Mesenchymal stem cell (in vitro differentiated cells and primary cell): ENCODE measurements at regions not wholly inside any gene's neighbourhood (a gene's known extent, or its start where the extent isn't known, plus 50 kb on each side); places are given as distances from the start of the nearest gene placed in this dataset.

Source experiments
- DNase-seq: peaks from one replicate; pipeline ENCODE4 v3.0.0-alpha.2; 2013
- H2AFZ ChIP-seq: one replicate; pipeline ENCODE4 v1.6.1; 2013; ENCODE audit warnings: low read depth, mild to moderate bottlenecking, control low read depth, inconsistent platforms, low read length, moderate library complexity
- H2AK5ac ChIP-seq: 2 replicates; pipeline ENCODE4 v1.6.1; 2013; ENCODE audit warnings: low read length, moderate library complexity, mild to moderate bottlenecking, inconsistent platforms; ENCODE audit not compliant: severe bottlenecking
- H2BK120ac ChIP-seq: one replicate; pipeline ENCODE4 v1.6.1; 2013; ENCODE audit warnings: low read depth, mild to moderate bottlenecking, inconsistent platforms, low read length, moderate library complexity
- H2BK12ac ChIP-seq, 2 experiments: one replicate each; pipeline ENCODE4 v1.6.1; 2013; ENCODE audit warnings: inconsistent platforms in 2 of 2, low read length in 2 of 2, mild to moderate bottlenecking in 2 of 2, moderate library complexity in 2 of 2, control low read depth in 1 of 2
- H2BK15ac ChIP-seq: one replicate; pipeline ENCODE4 v1.6.1; 2013; ENCODE audit warnings: mild to moderate bottlenecking, low read depth, inconsistent platforms; ENCODE audit not compliant: poor library complexity, severe bottlenecking
- H2BK5ac ChIP-seq: 2 replicates; pipeline ENCODE4 v1.6.1; 2013; ENCODE audit warnings: low read depth, mild to moderate bottlenecking, low read length, control low read depth, inconsistent platforms; ENCODE audit not compliant: poor library complexity, severe bottlenecking
- H3K14ac ChIP-seq, 2 experiments: one replicate each; pipeline ENCODE4 v1.6.1; 2013; ENCODE audit warnings: inconsistent platforms in 2 of 2, low read length in 2 of 2, control low read depth in 1 of 2, mild to moderate bottlenecking in 1 of 2, moderate library complexity in 1 of 2
- H3K18ac ChIP-seq, 2 experiments: one replicate each; pipeline ENCODE4 v1.6.1; 2013; ENCODE audit warnings: inconsistent platforms in 2 of 2, low read length in 2 of 2, control low read depth in 1 of 2, low read depth in 1 of 2, mild to moderate bottlenecking in 1 of 2
- H3K23ac ChIP-seq, 2 experiments: one replicate each; pipeline ENCODE4 v1.6.1; 2013; ENCODE audit warnings: inconsistent platforms in 2 of 2, low read length in 2 of 2, mild to moderate bottlenecking in 2 of 2, moderate library complexity in 2 of 2, control low read depth in 1 of 2
- H3K27ac ChIP-seq: 2 replicates; pipeline ENCODE4 v1.5.1; 2013; ENCODE audit warnings: mild to moderate bottlenecking, moderate library complexity, low read length, control low read depth, inconsistent platforms; ENCODE audit not compliant: poor library complexity, severe bottlenecking
- H3K27me3 ChIP-seq, 2 experiments: 2 replicates each; pipeline versions ENCODE4 v1.6.1 to v1.7.0; 2013; ENCODE audit warnings: low read length in 2 of 2, mild to moderate bottlenecking in 2 of 2, moderate library complexity in 2 of 2, control low read depth in 1 of 2, inconsistent platforms in 1 of 2; ENCODE audit not compliant: control insufficient read depth in 1 of 2, insufficient read depth in 1 of 2
- H3K36me3 ChIP-seq, 2 experiments: 2 replicates each; pipeline versions ENCODE4 v1.6.1 to v1.7.0; 2013; ENCODE audit warnings: low read length in 2 of 2, control low read depth in 1 of 2, inconsistent platforms in 1 of 2, low read depth in 1 of 2, mild to moderate bottlenecking in 1 of 2; ENCODE audit not compliant: insufficient read depth in 2 of 2, control insufficient read depth in 1 of 2
- H3K4ac ChIP-seq, 2 experiments: one replicate each; pipeline ENCODE4 v1.6.1; 2013; ENCODE audit warnings: inconsistent platforms in 2 of 2, low read length in 2 of 2, mild to moderate bottlenecking in 2 of 2, moderate library complexity in 2 of 2, control low read depth in 1 of 2, low read depth in 1 of 2
- H3K4me1 ChIP-seq: 2 replicates; pipeline ENCODE4 v1.6.1; 2013; ENCODE audit warnings: low read depth, low read length, control low read depth; ENCODE audit not compliant: control insufficient read depth, insufficient read depth
- H3K4me2 ChIP-seq: 2 replicates; pipeline ENCODE4 v1.6.1; 2013; ENCODE audit warnings: low read length, mild to moderate bottlenecking, inconsistent platforms; ENCODE audit not compliant: poor library complexity, severe bottlenecking
- H3K4me3 ChIP-seq, 2 experiments: 2 replicates each; pipeline versions ENCODE4 v1.5.1 to v1.7.0; 2013; ENCODE audit warnings: low read length in 2 of 2, mild to moderate bottlenecking in 2 of 2, control low read depth in 1 of 2, low read depth in 1 of 2; ENCODE audit not compliant: insufficient read depth in 1 of 2
- H3K79me1 ChIP-seq: replicated peaks from 2 replicates; pipeline ENCODE4 v1.6.1; 2013; ENCODE audit warnings: mild to moderate bottlenecking, control low read depth, low read length, inconsistent platforms; ENCODE audit not compliant: poor library complexity, severe bottlenecking
- H3K9ac ChIP-seq: 2 replicates; pipeline ENCODE4 v1.7.0; 2013; ENCODE audit warnings: mild to moderate bottlenecking, low read length, moderate library complexity
- H3K9me3 ChIP-seq: 2 replicates; pipeline ENCODE4 v1.7.0; 2013; ENCODE audit warnings: mild to moderate bottlenecking, low read length; ENCODE audit not compliant: control insufficient read depth
- H4K8ac ChIP-seq: one replicate; pipeline ENCODE4 v1.6.1; 2013; ENCODE audit warnings: inconsistent platforms, mild to moderate bottlenecking, low read length, moderate library complexity
- H4K91ac ChIP-seq: one replicate; pipeline ENCODE4 v1.6.1; 2013; ENCODE audit warnings: mild to moderate bottlenecking, low read length, inconsistent platforms
- WGBS: methylation state at CpG from one replicate; pipeline ENCODE4 v1.1.7; 2013; ENCODE audit warnings: mixed read lengths; 5-methylcytosine and 5-hydroxymethylcytosine counted together

DNA sequence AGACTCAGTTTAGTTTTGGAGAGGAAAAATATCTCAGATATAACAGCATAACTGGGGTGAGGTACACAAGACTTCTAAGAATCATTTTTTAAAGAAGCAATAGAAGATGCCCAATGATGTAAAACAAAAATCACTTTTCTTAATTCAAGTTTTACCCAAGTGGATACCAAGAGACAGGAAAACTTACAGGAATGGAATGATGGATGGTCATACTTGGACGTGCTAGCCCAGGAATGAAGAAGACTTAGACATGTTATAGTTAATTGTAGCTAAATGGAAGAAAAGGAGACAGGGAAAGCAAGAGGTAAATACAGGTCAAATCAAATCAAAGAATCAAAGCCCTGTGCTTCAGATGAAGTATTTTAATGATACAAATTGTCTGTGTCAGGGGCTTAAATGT, 312.7 kb upstream of the KCNJ16 start:
- H2BK5ac ChIP-seq = no peak overlapping the region
- H3K18ac ChIP-seq = no peak overlapping the region
- H2BK12ac ChIP-seq = no peak overlapping the region
- H3K27me3 ChIP-seq = no peaks in the 10 kb centered on the region
- 0% methylated on average over 1 of the region's 1 CpG for WGBS
- H2BK15ac ChIP-seq = no peak overlapping the region
- no peak for DNase-seq
- H2AK5ac ChIP-seq = no peak overlapping the region
- H3K27ac ChIP-seq = no peak overlapping the region
- no peaks in the 10 kb centered on the region for H3K36me3 ChIP-seq
- H3K4me3 ChIP-seq = no peak overlapping the region
- no peak overlapping the region for H3K4me2 ChIP-seq
- no peak overlapping the region for H2AFZ ChIP-seq
- H3K9ac ChIP-seq = peak overlapping the region; percentile 59
- no peak overlapping the region for H4K91ac ChIP-seq
- peaks cover 1% of the 10 kb centered on the region for H3K4me1 ChIP-seq
- no peak overlapping the region for H2BK120ac ChIP-seq
- H3K9me3 ChIP-seq = no peaks in the 10 kb centered on the region
- no peak overlapping the region for H3K23ac ChIP-seq
- H3K79me1 ChIP-seq = no peaks in the 10 kb centered on the region
- H3K14ac ChIP-seq = no peak overlapping the region
- H3K4ac ChIP-seq = no peak overlapping the region
- H4K8ac ChIP-seq = no peak overlapping the region

DNA sequence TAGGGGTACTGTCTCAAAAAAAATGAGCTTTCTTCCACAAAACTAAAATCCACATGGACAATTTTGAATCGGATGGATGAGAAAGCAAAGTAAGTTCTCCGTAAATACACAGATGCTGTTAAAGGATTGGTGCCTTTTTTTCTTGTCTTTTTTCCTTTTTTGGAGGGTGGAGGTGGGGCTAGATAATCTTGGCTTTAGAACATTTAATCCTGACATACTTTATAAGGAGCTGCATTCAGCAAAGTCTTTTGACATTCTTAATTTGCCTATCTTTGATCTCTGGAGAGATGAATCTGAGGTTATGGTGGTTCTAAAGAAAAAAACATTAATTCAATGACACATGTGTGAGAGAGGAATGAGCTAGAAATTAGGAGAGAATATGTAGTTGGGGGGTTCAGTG, 312.3 kb upstream of the KCNJ16 start:
- no peak overlapping the region for H3K4me2 ChIP-seq
- H2BK15ac ChIP-seq = no peak overlapping the region
- H3K79me1 ChIP-seq = no peaks in the 10 kb centered on the region
- no peak overlapping the region for H2AFZ ChIP-seq
- no peak overlapping the region for H2AK5ac ChIP-seq
- H2BK5ac ChIP-seq = no peak overlapping the region
- no peaks in the 10 kb centered on the region for H3K27me3 ChIP-seq
- peak overlapping the region; percentile 59 for H3K9ac ChIP-seq
- no peaks in the 10 kb centered on the region for H3K36me3 ChIP-seq
- H3K4me3 ChIP-seq = no peak overlapping the region
- H3K14ac ChIP-seq = no peak overlapping the region
- H3K4ac ChIP-seq = peak overlapping the region in 1 of 2 experiments; percentile 77
- H3K27ac ChIP-seq = no peak overlapping the region
- no peak overlapping the region for H3K18ac ChIP-seq
- H2BK12ac ChIP-seq = peak overlapping the region in 1 of 2 experiments; percentile 24
- peak; percentile 18 for DNase-seq
- H3K4me1 ChIP-seq = peaks cover 1% of the 10 kb centered on the region
- no peak overlapping the region for H3K23ac ChIP-seq
- no peaks in the 10 kb centered on the region for H3K9me3 ChIP-seq
- H4K8ac ChIP-seq = no peak overlapping the region
- 50% methylated on average over 2 of the region's 2 CpGs for WGBS
- no peak overlapping the region for H2BK120ac ChIP-seq
- H4K91ac ChIP-seq = no peak overlapping the region

DNA sequence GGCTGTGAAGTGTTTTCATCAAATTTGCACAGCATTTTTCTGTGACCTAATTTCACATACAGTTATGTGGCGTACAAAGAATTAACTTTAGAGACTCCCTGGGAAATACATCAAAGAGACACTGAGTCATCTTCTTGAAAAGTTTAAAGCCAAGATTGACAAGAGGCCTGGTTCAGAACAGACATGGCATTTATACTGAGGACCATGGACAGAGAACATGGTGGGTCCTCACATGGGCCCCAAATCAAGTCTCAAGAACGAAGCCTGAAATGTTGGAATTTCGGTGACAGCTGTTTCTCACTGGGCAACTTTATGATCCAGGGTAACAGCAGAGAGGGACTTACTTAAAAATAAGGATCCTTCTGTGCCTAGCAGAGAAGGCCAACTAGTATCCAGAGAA, 311.5 kb upstream of the KCNJ16 start:
- Histone ChIP-seq H2AFZ (no peak overlapping the region), H2BK15ac (no peak overlapping the region), H3K18ac (no peak overlapping the region), H3K27ac (no peak overlapping the region), H3K23ac (no peak overlapping the region), H3K27me3 (no peaks in the 10 kb centered on the region), H3K4me2 (no peak overlapping the region), H3K36me3 (no peaks in the 10 kb centered on the region), H2BK12ac (no peak overlapping the region), H2BK5ac (no peak overlapping the region), H3K9ac (peak overlapping the region; percentile 26), H3K4me1 (peaks cover 1% of the 10 kb centered on the region), H2BK120ac (no peak overlapping the region), H4K8ac (no peak overlapping the region), H3K4ac (no peak overlapping the region), H4K91ac (no peak overlapping the region), H3K14ac (no peak overlapping the region), H3K79me1 (no peaks in the 10 kb centered on the region), H2AK5ac (no peak overlapping the region), H3K4me3 (no peak overlapping the region), H3K9me3 (no peaks in the 10 kb centered on the region)
- DNase-seq = peak; percentile 61
- 77% methylated on average over 3 of the region's 3 CpGs for WGBS

- Histone ChIP-seq H3K9ac (peak overlapping the region; percentile 26), H2BK5ac (no peak overlapping the region), H4K8ac (no peak overlapping the region), H3K4me2 (no peak overlapping the region), H4K91ac (no peak overlapping the region), H3K4me3 (no peak overlapping the region), H3K27ac (no peak overlapping the region), H3K4ac (no peak overlapping the region), H3K23ac (no peak overlapping the region), H3K18ac (no peak overlapping the region), H3K14ac (no peak overlapping the region), H3K27me3 (no peaks in the 10 kb centered on the region), H2BK120ac (no peak overlapping the region), H2AFZ (no peak overlapping the region), H3K79me1 (no peaks in the 10 kb centered on the region), H2BK15ac (no peak overlapping the region), H3K36me3 (no peaks in the 10 kb centered on the region), H2BK12ac (no peak overlapping the region), H2AK5ac (no peak overlapping the region), H3K9me3 (no peaks in the 10 kb centered on the region), H3K4me1 (peaks cover 1% of the 10 kb centered on the region)
- DNase-seq = no peak
- 91% methylated on average over 1 of the region's 1 CpG for WGBS
These were observed 310.9 kb upstream of the KCNJ16 start for GRCh38 chr17:69764146-69764545.
